ENCODE measurements at regions not wholly inside any gene's neighbourhood (a gene's known extent, or its start where the extent isn't known, plus 50 kb on each side); places are given as distances from the start of the nearest gene placed in this dataset.

- ATAC-seq (no peak), FAIRE-seq (no peak), DNase-seq (ENCODE audit: low read depth, low spot score) (no peak)
- Histone ChIP-seq H3K4me1 (ENCODE audit: control insufficient read depth, insufficient read depth, low read length) (no peaks in the 10 kb centered on the region), H3K27ac (ENCODE audit: control insufficient read depth, insufficient read depth) (no peak overlapping the region), H3K79me2 (ENCODE audit: control insufficient read depth, insufficient read depth, low read length) (no peaks in the 10 kb centered on the region), H2AFZ (ENCODE audit: control insufficient read depth, low read depth, low read length) (no peak overlapping the region), H3K4me3 (no peak overlapping the region), H3K9me3 (replicated peaks; ENCODE audit: control insufficient read depth, insufficient read depth, low read length) (no peaks in the 10 kb centered on the region), H3K36me3 (ENCODE audit: control insufficient read depth in 2 of 2, insufficient read depth in 2 of 2, low read length in 1 of 2) (no peaks in the 10 kb centered on the region; a peak in 1 of 4 replicates), H4K20me1 (ENCODE audit: control insufficient read depth, insufficient read depth) (no peaks in the 10 kb centered on the region), H3K9ac (ENCODE audit: control insufficient read depth, insufficient read depth, low read length) (no peak overlapping the region), H3K27me3 (replicated peaks in 1 of 2; ENCODE audit: control insufficient read depth in 2 of 2, insufficient read depth in 2 of 2, low read length in 1 of 2) (peaks cover 0 to 10% of the 10 kb centered on the region in 2 experiments; a peak in 2 of 4 replicates), H3K4me2 (ENCODE audit: control insufficient read depth, insufficient read depth) (no peak overlapping the region)
- ChIA-PET RAD21 (ENCODE audit: unreplicated experiment) (interaction anchor here (0.9 to 2.7 kb wide), 12 partner anchors 9 to 220 kb away, joined by 3 to 13 read pairs (median 4); partner anchors contain the start of gene SVIL), SMC1A (ENCODE audit: uncharacterized antibody, unreplicated experiment) (interaction anchor here (0.6 to 3.0 kb wide), 17 partner anchors 18 to 1386 kb away, joined by 3 to 12 read pairs (median 4); partner anchors contain the start of gene SVIL), POLR2A (no interaction called here), CTCF (interaction anchor here (0.8 to 3.0 kb wide), 9 partner anchors 41 to 237 kb away, joined by 3 to 13 read pairs (median 3); no protein-coding TSS in a partner anchor)
- 54% methylated on average over 6 of the region's 6 CpGs for WGBS (ENCODE audit: insufficient coverage, insufficient replicate concordance, low lambda C conversion rate, missing lambda C conversion rate)
- intact Hi-C loops (cut with micrococcal nuclease; ENCODE audit: unreplicated experiment) (loop anchor here (1.0 kb wide), 1 partner anchor 74 kb away; no protein-coding TSS in a partner anchor), in situ Hi-C loops (cut with MboI) (no loop called here)
- no TSS peak for BruUV-seq (replicated peaks)
- no peak for TF ChIP-seq BRCA1 (IDR thresholded peaks at IDR 0.05; ENCODE audit: low read depth, low read length)
- TF ChIP-seq E2F4 (IDR thresholded peaks at IDR 0.05; ENCODE audit: low read depth, low read length) = no peak
- no peak for TF ChIP-seq ZSCAN29 (IDR thresholded peaks at IDR 0.05)
- no peak for TF ChIP-seq GABPA (IDR thresholded peaks at IDR 0.05; ENCODE audit: low read depth)
- TF ChIP-seq SMAD5 (IDR thresholded peaks at IDR 0.05; ENCODE audit: low read depth) = no peak
- no peak for TF ChIP-seq E2F8 (IDR thresholded peaks at IDR 0.05; ENCODE audit: low read depth, partially characterized antibody)
- no peak for TF ChIP-seq ZNF687 (IDR thresholded peaks at IDR 0.05)
- no peak for TF ChIP-seq NRF1 (conservative IDR thresholded peaks at IDR 0.05; ENCODE audit: low read depth, low read length)
- TF ChIP-seq E4F1 (IDR thresholded peaks at IDR 0.05; ENCODE audit: borderline replicate concordance, partially characterized antibody) = no peak
- TF ChIP-seq IRF3 (IDR thresholded peaks at IDR 0.05) = no peak
- TF ChIP-seq MEF2B (IDR thresholded peaks at IDR 0.05; ENCODE audit: partially characterized antibody, poor library complexity, severe bottlenecking) = no peak
These were observed 98.6 kb upstream of the SVIL start for GRCh38 chr10:29733323-29733722.
